GM12873 (cell line): ENCODE measurements at regions not wholly inside any gene's neighbourhood (a gene's known extent, or its start where the extent isn't known, plus 50 kb on each side); places are given as distances from the start of the nearest gene placed in this dataset.

Experiments used
- TF ChIP-seq, protein P1 (sequence below): IDR thresholded peaks from 2 replicates; pipeline ENCODE4 v1.5.1; 2012; ENCODE audit warnings: low read depth, mild to moderate bottlenecking, moderate library complexity, low read length, control low read depth; ENCODE audit not compliant: insufficient read depth; ENCODE audit errors: missing control alignments

DNA sequence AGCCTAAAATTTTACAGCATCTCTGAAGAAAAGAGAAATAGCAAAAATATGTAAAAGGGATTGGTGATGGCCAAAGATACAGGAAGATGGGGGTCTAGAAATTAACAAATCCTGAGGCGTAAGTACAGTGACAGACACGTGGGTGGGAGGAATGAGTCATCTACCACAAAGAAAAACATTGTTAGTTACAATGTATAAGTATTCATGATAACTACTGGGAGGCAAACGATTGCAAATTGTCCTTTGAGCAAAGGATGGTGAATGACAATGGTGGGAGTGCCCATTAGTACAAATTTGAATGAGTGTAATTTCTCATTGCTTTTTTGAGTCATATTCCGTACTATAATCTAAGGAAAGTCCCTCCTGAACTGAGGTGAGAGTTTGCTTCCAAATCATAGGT is 809.0 kb upstream of the FAM98A start:
- TF ChIP-seq, protein P1, sequence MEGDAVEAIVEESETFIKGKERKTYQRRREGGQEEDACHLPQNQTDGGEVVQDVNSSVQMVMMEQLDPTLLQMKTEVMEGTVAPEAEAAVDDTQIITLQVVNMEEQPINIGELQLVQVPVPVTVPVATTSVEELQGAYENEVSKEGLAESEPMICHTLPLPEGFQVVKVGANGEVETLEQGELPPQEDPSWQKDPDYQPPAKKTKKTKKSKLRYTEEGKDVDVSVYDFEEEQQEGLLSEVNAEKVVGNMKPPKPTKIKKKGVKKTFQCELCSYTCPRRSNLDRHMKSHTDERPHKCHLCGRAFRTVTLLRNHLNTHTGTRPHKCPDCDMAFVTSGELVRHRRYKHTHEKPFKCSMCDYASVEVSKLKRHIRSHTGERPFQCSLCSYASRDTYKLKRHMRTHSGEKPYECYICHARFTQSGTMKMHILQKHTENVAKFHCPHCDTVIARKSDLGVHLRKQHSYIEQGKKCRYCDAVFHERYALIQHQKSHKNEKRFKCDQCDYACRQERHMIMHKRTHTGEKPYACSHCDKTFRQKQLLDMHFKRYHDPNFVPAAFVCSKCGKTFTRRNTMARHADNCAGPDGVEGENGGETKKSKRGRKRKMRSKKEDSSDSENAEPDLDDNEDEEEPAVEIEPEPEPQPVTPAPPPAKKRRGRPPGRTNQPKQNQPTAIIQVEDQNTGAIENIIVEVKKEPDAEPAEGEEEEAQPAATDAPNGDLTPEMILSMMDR, result no peak

DNA sequence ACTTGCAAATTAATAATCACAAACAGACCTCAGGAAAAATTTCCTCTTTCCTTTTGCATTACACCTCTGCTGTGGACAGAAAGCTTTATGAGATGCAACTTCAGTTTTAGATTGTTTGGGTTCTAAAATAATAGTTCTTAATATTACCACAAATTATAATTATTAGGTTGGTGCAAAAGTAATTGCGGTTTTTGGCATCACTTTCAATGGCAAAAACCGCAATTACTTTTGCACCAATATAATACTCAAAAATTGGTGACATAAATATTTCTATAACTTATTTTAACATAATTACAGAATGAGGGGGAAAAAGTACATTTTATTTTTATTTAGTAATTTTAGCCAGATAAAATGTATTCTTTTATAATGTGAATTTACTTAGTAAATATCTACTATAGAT is 804.4 kb upstream of the FAM98A start:
- TF ChIP-seq, protein P1, result no peak

DNA sequence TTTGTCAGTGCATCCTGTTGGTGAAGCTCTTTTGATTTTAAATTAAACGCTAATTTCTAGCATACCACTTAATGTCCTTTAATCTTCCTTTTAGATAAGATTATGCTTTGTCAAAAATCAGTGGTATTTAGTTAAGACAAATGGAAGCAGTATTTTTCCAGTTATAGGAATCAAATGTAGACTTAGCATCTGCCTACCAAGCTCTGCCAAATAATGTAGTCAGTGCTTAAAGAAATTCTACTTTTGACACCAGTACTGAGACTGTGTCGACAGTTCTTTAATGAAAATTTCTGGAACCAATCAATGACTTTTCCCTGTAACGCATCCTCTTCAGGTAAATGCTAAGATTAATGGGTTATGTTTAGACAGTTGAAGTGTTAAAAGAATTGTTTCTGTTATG is 803.3 kb upstream of the FAM98A start:
- TF ChIP-seq, protein P1, result no peak

DNA sequence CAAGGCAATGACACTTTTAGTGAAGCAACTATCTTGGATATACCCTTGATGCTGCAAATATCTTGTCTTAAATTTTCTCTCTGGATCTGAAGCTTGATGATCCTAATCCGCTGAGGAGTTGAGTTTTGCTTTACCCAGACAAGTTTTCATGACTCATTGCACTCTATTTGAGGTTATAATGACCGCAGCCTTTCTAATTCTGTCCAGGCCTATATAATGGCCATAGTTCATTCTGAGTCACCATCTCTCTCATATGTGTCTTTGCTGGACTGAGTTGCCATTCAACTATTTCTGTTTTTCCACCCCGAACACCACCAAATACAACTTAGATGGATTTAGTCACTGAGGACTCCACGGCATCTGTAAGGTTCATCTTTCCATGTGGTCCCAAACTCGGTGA is 802.1 kb upstream of the FAM98A start:
- TF ChIP-seq, protein P1, result no peak

DNA sequence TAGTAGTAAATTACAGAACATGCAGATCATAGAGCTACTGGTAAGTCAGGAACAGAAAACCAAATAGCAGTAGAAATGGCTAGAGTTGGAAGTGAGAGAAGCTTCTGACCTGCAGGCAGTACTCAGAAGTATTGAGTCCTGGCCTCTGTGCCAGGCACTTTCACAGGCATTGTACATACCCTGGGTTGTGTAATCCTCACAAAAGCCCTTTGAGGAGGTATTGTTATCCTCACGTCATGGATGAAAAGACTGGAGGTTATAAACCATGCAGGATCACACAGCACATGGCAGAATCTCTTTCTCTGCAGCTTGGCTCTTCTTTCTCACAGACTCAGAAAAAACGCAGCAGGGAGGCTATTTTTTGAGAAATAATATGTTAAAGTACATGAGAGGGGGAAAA is 789.3 kb upstream of the FAM98A start:
- TF ChIP-seq, protein P1, result no peak

DNA sequence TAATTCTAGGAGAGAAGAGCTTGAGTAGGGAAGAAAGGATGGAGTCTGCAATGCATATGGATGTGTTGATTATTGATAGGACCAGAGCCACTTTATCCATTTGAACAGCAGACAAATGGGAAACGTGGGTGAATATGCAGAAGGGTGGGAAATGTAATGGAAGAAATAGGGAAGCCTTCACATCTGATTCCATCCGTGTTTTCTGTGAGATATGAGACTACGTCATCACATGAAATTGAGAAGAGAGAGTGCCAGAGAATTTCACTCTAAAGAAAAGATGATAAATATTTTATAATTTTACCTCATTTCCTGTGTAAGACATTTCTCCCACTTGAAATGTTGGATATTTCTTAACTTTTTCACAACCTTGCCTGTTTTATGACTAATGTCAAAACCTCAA is 788.4 kb upstream of the FAM98A start:
- TF ChIP-seq, protein P1, result no peak

DNA sequence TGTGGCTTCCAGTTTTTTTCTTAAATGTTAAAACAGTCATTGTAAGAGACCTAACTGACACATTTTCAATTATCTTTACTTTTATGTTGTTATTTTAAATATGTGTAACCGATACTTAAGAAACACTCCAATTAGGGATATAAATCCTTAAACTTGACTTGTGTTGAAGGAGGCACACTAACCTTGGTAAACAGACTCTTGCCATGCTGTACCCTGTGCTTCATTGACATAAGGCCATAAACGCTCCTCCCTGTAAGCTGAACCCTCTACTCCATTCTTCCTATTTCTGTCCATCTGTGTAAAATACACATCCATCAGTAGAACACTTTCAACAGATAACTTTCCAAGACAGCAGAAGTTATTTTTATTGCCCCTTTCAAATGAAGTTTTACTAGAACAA is 780.5 kb upstream of the FAM98A start:
- TF ChIP-seq, protein P1, result no peak
